ENCODE measurements at regions not wholly inside any gene's neighbourhood (a gene's known extent, or its start where the extent isn't known, plus 50 kb on each side); places are given as distances from the start of the nearest gene placed in this dataset.

DNA sequence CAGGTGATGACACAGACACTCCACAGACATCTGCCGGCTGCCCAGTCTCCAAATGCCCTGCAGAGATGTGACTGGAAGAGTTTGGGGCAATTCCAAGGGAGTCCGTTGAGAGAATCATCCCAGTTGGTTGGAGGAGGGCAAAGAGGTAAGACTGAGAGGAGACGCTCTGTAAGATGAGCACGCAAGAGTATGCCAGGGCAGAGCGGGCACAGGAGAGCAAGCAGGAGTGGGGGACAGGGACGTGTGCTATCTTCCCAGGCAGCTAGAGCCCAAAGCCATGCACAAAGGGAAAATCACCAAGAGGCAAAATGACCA, 156.3 kb upstream of the TSHZ3 start:
- no peak for TF ChIP-seq TAF1 (IDR thresholded peaks at IDR 0.05; ENCODE audit: borderline replicate concordance, low read depth, low read length)
- TF ChIP-seq POLR2AphosphoS5 (IDR thresholded peaks at IDR 0.05; ENCODE audit: low read depth, low read length): no peak
- TF ChIP-seq POLR2A (IDR thresholded peaks at IDR 0.05; ENCODE audit: low read depth, low read length): no peak
- FAIRE-seq (no peak), DNase-seq (ENCODE audit: insufficient read length) (no peak)

DNA sequence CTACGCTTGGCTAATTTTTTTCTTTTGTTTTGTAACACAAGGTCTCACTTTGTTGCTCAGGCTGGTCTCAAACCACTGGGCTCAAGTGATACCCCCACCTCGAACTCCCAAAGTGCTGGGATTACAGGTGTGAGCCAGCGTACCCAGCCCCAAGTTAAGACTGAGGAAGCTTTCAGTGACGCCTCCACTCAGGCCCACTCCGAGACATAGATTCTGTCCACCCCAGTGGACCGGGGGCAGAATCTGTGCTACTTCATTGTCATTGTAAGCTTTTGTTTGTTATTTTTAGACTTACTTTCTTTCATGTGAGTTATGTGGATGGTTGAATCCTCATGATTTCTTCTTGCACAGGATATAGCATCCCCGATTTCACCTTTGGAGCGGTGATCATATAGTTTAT, 156.9 kb upstream of the TSHZ3 start:
- TF ChIP-seq POLR2AphosphoS5 (IDR thresholded peaks at IDR 0.05; ENCODE audit: low read depth, low read length): no peak
- TF ChIP-seq POLR2A (IDR thresholded peaks at IDR 0.05; ENCODE audit: low read depth, low read length): no peak
- TF ChIP-seq TAF1 (IDR thresholded peaks at IDR 0.05; ENCODE audit: borderline replicate concordance, low read depth, low read length): no peak
- no peak for DNase-seq (ENCODE audit: insufficient read length)

DNA sequence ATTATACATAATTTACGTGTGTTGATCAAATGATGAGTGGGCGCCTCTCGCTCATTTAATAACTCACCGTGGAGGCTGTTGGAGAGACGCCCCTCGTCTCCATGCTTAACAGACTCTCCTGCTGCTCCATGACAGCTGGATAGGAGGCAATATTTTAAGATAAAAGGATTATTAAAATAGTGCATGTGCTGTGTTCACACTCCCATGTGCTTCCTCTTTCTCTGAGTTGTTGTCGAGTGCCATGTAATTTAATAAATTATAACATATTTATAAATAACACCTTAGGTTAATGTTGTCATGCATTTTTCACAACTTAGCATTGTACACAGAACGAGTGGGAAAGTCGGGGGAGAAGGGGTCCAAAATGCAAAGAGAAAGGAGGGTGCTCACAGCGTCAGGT, 161.4 kb upstream of the TSHZ3 start:
- no peak for DNase-seq (ENCODE audit: insufficient read length)
- no peak for FAIRE-seq
- TF ChIP-seq POLR2A (IDR thresholded peaks at IDR 0.05; ENCODE audit: low read depth, low read length) (no peak), TAF1 (IDR thresholded peaks at IDR 0.05; ENCODE audit: borderline replicate concordance, low read depth, low read length) (no peak), POLR2AphosphoS5 (IDR thresholded peaks at IDR 0.05; ENCODE audit: low read depth, low read length) (no peak)

More for the DNA sequence above, 156.9 kb upstream of the TSHZ3 start:
- no peak for FAIRE-seq

DNA sequence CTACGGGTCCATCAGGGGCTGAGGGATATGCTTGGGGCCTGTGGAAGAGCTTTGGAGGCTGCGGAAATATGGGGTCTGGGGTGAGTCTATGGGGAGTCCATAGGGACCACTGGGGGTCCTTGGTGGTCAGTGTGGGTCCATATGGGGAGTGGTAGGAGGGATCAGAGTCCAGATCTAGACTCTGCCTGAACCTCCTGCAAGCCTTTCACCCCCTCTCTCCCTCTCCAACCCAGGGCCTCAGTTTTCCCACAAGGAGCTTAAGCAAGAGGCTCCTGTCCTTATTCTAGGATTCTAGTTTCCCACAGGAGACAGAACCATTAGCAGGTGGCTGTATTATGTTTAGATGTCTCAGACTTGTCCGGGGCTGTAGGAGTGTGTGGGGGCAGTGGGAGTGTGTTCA, 161.9 kb upstream of the TSHZ3 start:
- FAIRE-seq (no peak), DNase-seq (ENCODE audit: insufficient read length) (no peak)
- TF ChIP-seq POLR2A (IDR thresholded peaks at IDR 0.05; ENCODE audit: low read depth, low read length): no peak
- TF ChIP-seq TAF1 (IDR thresholded peaks at IDR 0.05; ENCODE audit: borderline replicate concordance, low read depth, low read length): no peak
- TF ChIP-seq POLR2AphosphoS5 (IDR thresholded peaks at IDR 0.05; ENCODE audit: low read depth, low read length): no peak

DNA sequence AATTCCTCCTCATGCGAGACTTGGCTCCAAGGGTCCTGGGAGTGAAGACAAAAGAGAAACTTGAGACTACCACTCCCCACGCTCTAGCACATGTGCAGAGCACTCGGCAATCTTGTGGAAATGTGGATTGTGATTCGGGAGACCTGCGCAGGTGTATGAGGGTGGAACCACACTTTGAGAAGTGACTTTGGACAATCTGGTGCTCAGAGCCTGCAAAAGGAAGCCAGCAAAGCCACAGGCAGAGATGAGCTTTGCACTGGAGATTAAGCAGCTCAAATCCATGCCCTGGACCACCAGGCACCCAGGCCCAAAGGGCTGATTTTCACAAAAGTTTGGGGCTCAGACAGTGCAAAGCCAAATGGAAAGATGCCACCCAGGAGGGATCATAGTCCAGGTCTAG, 162.5 kb upstream of the TSHZ3 start:
- DNase-seq (ENCODE audit: insufficient read length) (no peak), FAIRE-seq (no peak)
- TF ChIP-seq TAF1 (IDR thresholded peaks at IDR 0.05; ENCODE audit: borderline replicate concordance, low read depth, low read length) (no peak), POLR2AphosphoS5 (IDR thresholded peaks at IDR 0.05; ENCODE audit: low read depth, low read length) (no peak), POLR2A (IDR thresholded peaks at IDR 0.05; ENCODE audit: low read depth, low read length) (no peak)

DNA sequence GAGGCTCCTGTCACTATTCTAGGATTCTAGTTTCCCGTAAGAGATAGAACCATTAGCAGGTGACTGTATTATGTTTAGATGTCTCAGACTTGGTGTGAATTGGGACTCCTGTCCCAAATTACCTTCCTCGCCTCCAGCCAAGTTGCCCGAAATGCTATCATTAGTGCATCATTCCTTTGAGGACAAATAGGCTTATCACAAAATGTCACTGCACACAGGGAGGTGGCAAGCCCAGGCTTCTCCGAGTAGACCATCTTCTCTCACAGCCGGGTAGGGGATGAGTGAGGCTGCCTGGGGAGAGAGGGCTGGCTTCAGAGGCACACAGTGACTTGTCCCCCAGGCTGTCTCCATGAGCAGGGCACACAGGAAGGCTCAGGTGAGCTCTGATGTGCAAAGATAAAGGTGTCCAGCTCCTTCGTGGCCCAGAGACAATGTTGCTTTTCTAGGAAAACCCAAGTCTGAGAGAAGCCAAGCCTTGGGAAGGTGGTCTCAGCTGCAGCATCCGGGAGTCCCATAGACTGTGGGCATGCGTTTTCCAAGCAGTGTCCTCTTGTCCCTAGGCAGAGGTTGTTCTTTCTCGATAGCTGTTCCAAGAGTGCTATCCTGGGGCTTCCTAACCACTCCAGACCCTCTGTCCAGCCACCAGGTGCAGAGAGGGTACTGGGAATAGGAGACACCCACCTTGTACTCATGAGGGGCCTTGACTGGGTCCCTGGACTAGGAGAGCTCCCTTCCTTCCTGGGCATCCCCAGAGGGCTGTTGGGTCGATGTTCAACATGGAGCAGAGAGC, 163.1 kb upstream of the TSHZ3 start:
- FAIRE-seq: no peak
- no peak for TF ChIP-seq POLR2AphosphoS5 (IDR thresholded peaks at IDR 0.05; ENCODE audit: low read depth, low read length)
- TF ChIP-seq TAF1 (IDR thresholded peaks at IDR 0.05; ENCODE audit: borderline replicate concordance, low read depth, low read length): no peak
- TF ChIP-seq POLR2A (IDR thresholded peaks at IDR 0.05; ENCODE audit: low read depth, low read length): no peak
- DNase-seq (ENCODE audit: insufficient read length): no peak

DNA sequence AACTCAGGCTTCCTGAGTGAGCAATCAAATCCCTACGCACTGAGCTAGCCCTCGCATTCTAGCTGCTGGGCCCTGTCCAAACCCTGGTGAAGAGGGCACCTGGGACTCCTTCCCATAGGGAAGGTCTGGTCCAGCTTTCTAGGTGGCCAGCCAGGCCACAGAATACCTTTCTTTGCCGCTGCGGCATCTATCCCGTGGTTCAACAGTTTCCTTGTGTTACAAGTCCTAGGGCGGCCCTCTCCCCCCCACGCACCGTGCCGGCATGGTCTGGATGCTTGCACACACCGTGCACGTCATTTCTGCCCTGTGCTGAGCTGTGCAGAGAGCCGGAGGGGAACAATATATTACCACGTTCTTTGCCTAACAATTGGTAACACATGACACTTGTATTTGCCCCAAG, 164.6 kb upstream of the TSHZ3 start:
- TF ChIP-seq POLR2AphosphoS5 (IDR thresholded peaks at IDR 0.05; ENCODE audit: low read depth, low read length) (no peak), TAF1 (IDR thresholded peaks at IDR 0.05; ENCODE audit: borderline replicate concordance, low read depth, low read length) (no peak), POLR2A (IDR thresholded peaks at IDR 0.05; ENCODE audit: low read depth, low read length) (no peak)
- no peak for FAIRE-seq

DNA sequence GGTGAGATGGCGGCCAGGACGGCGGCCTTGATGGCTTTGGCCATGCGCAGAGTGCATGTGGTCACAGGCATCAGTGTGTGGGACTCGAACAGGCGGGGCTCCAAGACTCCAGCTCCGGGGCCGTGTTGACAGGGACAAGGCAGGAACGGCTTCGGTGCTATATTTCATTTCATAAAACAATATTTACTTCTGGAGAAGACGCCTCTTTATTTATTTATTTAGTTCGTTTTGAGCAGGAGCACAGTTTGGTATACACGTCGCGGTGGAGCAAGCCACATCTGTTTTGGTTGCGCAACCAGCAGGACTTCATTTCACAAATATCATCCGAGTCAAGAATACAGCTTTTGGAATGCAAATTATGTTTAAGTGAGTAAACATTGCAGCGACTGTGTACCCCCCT, 166.7 kb upstream of the TSHZ3 start:
- FAIRE-seq (no peak), DNase-seq (ENCODE audit: insufficient read length) (no peak)
- TF ChIP-seq POLR2AphosphoS5 (IDR thresholded peaks at IDR 0.05; ENCODE audit: low read depth, low read length): no peak
- no peak for TF ChIP-seq TAF1 (IDR thresholded peaks at IDR 0.05; ENCODE audit: borderline replicate concordance, low read depth, low read length)
- TF ChIP-seq POLR2A (IDR thresholded peaks at IDR 0.05; ENCODE audit: low read depth, low read length): no peak

More for the DNA sequence above, 164.6 kb upstream of the TSHZ3 start:
- no peak for DNase-seq (ENCODE audit: insufficient read length)

DNA sequence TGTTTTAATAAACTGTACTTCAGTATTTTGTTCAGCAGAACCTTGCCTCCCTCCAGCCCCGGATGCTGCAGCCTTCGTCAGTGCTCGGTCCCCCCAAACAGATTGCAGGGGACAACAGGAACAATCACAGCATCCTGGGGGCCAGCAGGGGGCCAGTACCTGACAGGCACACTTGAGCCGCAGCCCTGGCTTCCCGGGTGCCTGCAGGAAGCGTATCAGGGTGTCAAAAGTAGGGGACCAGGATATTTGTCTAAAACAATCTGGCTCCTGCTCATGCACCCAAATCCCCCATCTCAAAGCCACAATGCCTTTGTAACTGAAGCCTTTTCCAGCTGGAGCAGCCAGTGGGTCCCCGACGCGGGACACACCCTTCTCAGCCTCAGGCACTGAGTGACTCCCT, 167.5 kb upstream of the TSHZ3 start:
- DNase-seq (ENCODE audit: insufficient read length) (no peak), FAIRE-seq (no peak)
- TF ChIP-seq POLR2A (IDR thresholded peaks at IDR 0.05; ENCODE audit: low read depth, low read length) (no peak), TAF1 (IDR thresholded peaks at IDR 0.05; ENCODE audit: borderline replicate concordance, low read depth, low read length) (no peak), POLR2AphosphoS5 (IDR thresholded peaks at IDR 0.05; ENCODE audit: low read depth, low read length) (no peak)

DNA sequence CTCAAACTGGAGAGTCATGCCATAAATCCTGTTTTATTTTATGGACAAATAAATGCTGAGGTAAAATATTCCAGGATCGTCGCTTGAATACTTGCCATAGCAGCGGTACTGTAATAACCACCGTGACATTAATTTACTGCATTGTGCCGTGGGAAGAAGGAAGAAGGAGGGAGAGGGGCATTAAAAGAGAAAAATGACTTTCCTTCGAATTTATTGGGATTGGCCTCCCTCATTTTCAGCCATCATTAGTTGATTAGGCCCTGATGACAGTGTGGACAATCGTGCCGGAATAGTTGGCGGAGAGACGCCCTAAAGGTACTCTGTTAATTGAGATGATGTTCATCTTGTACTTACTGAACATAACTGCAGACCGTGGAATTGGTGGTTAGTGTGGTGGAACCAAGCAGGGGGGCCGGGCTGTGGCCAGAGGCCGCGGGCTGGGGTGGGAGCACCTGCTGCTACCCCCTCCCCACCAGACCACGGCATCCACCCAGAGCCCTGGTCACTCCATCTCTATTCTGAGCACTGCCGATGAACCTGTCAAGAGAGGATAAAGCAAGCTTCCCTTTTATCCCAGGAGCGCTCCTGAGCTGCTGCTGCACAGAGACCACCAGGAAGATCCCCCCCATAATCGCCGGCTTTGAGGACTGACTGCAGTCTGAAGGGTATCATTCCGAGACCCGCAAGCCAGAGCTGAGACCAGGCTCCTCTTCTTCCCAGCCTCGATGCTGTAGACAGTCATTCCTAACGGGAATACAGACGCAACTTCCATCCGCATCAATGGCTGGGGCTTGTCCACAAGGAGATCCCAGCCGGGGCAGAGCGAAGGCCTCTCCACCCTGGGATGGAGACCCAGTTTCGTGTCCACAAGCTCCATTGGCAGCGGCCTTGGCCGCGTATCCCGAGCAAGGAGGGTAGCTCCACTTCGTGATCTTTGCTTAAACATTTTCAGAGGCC, 168.3 kb upstream of the TSHZ3 start:
- FAIRE-seq: no peak
- no peak for TF ChIP-seq POLR2AphosphoS5 (IDR thresholded peaks at IDR 0.05; ENCODE audit: low read depth, low read length)
- TF ChIP-seq POLR2A (IDR thresholded peaks at IDR 0.05; ENCODE audit: low read depth, low read length): no peak
- no peak for TF ChIP-seq TAF1 (IDR thresholded peaks at IDR 0.05; ENCODE audit: borderline replicate concordance, low read depth, low read length)
- no peak for DNase-seq (ENCODE audit: insufficient read length)

DNA sequence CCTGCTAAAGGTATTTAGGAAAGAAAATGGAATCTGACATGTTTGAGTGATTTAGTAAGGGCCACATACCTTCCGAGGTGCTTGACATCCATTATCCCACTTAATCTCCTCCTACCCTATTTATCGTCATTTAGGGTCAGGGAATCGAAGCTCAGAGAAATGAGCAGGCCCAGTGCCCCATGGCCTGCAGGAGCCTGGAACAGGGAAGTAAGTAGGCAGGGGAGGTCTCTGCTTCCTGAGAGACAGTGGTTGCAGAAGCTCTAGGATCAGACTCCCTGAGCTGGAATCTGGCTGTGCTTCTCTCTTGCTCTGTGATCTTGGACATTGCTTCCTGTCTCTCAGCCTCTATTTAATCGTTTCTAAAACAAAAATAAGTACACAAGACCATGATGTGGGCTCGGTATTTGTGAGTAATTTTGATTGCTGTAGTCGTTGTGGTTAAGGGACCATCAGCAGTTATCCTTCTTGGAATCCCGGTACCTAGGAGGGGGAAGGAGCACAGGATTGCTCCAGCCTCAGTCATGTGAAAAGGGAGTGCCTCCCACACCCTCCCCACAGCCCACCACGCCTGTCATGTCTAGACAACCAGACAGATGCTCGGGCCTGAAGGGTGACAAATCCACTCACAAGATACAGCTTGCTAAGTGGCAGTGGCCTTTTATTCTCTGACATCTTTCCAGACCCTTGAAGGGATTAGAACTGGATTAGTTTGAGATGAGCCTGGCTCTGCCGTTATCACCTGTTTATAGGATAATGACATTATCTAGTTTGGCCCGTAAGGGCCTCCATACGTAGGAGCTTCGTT, 169.2 kb upstream of the TSHZ3 start:
- no peak for FAIRE-seq
- TF ChIP-seq TAF1 (IDR thresholded peaks at IDR 0.05; ENCODE audit: borderline replicate concordance, low read depth, low read length) (no peak), POLR2A (IDR thresholded peaks at IDR 0.05; ENCODE audit: low read depth, low read length) (no peak), POLR2AphosphoS5 (IDR thresholded peaks at IDR 0.05; ENCODE audit: low read depth, low read length) (no peak)
- no peak for DNase-seq (ENCODE audit: insufficient read length)

Data from GM12892 (cell line).